ENCODE measurements at regions not wholly inside any gene's neighbourhood (a gene's known extent, or its start where the extent isn't known, plus 50 kb on each side); places are given as distances from the start of the nearest gene placed in this dataset.

DNA sequence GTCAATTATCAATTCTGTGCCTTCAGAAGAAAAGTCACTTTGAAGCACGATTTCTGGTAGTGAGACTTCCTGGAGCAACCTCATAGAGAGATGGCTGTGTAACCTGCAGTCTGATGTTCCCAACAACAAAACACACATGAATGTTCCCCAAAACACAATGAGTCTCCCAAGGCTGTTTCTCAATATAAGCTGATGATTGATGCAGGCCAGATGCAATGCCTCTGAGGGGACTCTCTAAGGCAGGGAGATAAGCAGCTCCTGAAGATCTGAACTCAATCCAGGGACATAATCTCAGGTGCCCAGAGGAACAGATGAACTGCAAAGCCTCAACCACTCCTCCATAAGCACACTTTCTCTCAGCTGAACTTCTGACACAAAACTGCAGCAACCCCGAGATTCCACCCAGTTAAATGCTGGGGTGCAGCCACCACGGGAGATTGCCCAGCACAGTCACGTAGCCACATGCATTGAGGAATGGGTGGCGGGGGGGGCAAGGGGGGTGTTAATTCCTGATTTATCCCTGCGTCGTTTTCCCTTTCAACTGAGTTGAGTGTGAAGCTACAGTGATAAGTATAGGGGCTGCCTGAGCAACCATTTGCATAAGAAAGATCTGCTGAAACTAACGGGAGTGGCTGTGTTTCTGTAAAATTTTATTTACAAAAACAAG lies 122.7 kb upstream of the RASEF start:
- Histone ChIP-seq H3K9me2 (ENCODE audit: insufficient read depth) (no peaks in the 10 kb centered on the region), H3K36me3 (ENCODE audit: control insufficient read depth in 1 of 2, insufficient read depth in 2 of 2, low read length in 2 of 2) (no peaks in the 10 kb centered on the region), H3K79me2 (ENCODE audit: insufficient read depth, low read length) (no peaks in the 10 kb centered on the region), H3K27ac (ENCODE audit: low read depth, low read length) (no peak overlapping the region), H2AFZ (ENCODE audit: low read depth, low read length, poor library complexity, severe bottlenecking) (no peak overlapping the region), H3K4me3 (replicated peaks in 1 of 2; ENCODE audit: low read depth in 1 of 2, low read length in 2 of 2) (no peak overlapping the region), H3K4me1 (ENCODE audit: control insufficient read depth in 1 of 2, insufficient read depth in 2 of 2, low read length in 2 of 2) (no peaks in the 10 kb centered on the region), H3K27me3 (ENCODE audit: insufficient read depth, low read length) (no peaks in the 10 kb centered on the region), H3K9ac (ENCODE audit: low read length) (no peak overlapping the region), H3K9me3 (ENCODE audit: control insufficient read depth in 1 of 2, insufficient read depth in 1 of 2, low read depth in 1 of 2, low read length in 2 of 2) (no peaks in the 10 kb centered on the region), H4K20me1 (ENCODE audit: insufficient read depth) (no peaks in the 10 kb centered on the region; the same call in 1 of the 2 replicates), H3K4me2 (ENCODE audit: low read length) (no peak overlapping the region)
- no TSS peak for BruUV-seq (replicated peaks)
- POLR2A ChIA-PET = no interaction called here
- no peak for TF ChIP-seq POLR2AphosphoS5 (IDR thresholded peaks at IDR 0.05; ENCODE audit: low read depth, low read length)
- TF ChIP-seq ZNF274 (IDR thresholded peaks at IDR 0.05; ENCODE audit: low read depth, low read length) = no peak
- TF ChIP-seq RAD21 (IDR thresholded peaks at IDR 0.05; ENCODE audit: low read depth) = no peak
- TF ChIP-seq SIN3A (IDR thresholded peaks at IDR 0.05; ENCODE audit: low read depth) = no peak
- no peak for TF ChIP-seq YY1 (IDR thresholded peaks at IDR 0.05; ENCODE audit: extremely low read depth, insufficient replicate concordance, low read depth, low read length)
- TF ChIP-seq POLR2A (IDR thresholded peaks at IDR 0.05; ENCODE audit: borderline replicate concordance, extremely low read depth, insufficient read depth, insufficient read length) = no peak
- TF ChIP-seq, protein P1, sequence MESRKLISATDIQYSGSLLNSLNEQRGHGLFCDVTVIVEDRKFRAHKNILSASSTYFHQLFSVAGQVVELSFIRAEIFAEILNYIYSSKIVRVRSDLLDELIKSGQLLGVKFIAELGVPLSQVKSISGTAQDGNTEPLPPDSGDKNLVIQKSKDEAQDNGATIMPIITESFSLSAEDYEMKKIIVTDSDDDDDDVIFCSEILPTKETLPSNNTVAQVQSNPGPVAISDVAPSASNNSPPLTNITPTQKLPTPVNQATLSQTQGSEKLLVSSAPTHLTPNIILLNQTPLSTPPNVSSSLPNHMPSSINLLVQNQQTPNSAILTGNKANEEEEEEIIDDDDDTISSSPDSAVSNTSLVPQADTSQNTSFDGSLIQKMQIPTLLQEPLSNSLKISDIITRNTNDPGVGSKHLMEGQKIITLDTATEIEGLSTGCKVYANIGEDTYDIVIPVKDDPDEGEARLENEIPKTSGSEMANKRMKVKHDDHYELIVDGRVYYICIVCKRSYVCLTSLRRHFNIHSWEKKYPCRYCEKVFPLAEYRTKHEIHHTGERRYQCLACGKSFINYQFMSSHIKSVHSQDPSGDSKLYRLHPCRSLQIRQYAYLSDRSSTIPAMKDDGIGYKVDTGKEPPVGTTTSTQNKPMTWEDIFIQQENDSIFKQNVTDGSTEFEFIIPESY (IDR thresholded peaks at IDR 0.05; ENCODE audit: extremely low read depth, insufficient replicate concordance, low read length) = no peak
- TF ChIP-seq ELF1 (IDR thresholded peaks at IDR 0.05; ENCODE audit: borderline replicate concordance, low read depth) = no peak
- TF ChIP-seq ZFX (IDR thresholded peaks at IDR 0.05) = no peak
- TF ChIP-seq, protein P2, sequence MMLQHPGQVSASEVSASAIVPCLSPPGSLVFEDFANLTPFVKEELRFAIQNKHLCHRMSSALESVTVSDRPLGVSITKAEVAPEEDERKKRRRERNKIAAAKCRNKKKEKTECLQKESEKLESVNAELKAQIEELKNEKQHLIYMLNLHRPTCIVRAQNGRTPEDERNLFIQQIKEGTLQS (IDR thresholded peaks at IDR 0.05) = no peak
- no peak for TF ChIP-seq FOSL1 (IDR thresholded peaks at IDR 0.05; ENCODE audit: low read depth)
- no peak for TF ChIP-seq JUND (IDR thresholded peaks at IDR 0.05)
- TF ChIP-seq, protein P3, sequence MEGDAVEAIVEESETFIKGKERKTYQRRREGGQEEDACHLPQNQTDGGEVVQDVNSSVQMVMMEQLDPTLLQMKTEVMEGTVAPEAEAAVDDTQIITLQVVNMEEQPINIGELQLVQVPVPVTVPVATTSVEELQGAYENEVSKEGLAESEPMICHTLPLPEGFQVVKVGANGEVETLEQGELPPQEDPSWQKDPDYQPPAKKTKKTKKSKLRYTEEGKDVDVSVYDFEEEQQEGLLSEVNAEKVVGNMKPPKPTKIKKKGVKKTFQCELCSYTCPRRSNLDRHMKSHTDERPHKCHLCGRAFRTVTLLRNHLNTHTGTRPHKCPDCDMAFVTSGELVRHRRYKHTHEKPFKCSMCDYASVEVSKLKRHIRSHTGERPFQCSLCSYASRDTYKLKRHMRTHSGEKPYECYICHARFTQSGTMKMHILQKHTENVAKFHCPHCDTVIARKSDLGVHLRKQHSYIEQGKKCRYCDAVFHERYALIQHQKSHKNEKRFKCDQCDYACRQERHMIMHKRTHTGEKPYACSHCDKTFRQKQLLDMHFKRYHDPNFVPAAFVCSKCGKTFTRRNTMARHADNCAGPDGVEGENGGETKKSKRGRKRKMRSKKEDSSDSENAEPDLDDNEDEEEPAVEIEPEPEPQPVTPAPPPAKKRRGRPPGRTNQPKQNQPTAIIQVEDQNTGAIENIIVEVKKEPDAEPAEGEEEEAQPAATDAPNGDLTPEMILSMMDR (IDR thresholded peaks at IDR 0.05 in 2 of 3, conservative IDR thresholded peaks at IDR 0.05 in 1 of 3; ENCODE audit: borderline replicate concordance in 1 of 3, insufficient read depth in 1 of 3, low read depth in 2 of 3, low read length in 2 of 3) = no peak
- TF ChIP-seq TCF7L2 (IDR thresholded peaks at IDR 0.05; ENCODE audit: borderline replicate concordance, extremely low read depth, insufficient read depth, insufficient read length) = no peak
- no peak for TF ChIP-seq CEBPB (IDR thresholded peaks at IDR 0.05; ENCODE audit: low read depth)
- TF ChIP-seq SP1 (IDR thresholded peaks at IDR 0.05; ENCODE audit: low read depth) = no peak
- ATAC-seq = no peak
- RAD21 ChIA-PET (ENCODE audit: low non-redundant PET in 1 of 2, low total read pairs in 2 of 2, uncharacterized antibody in 2 of 2, unreplicated experiment in 2 of 2) = no interaction called here
- CTCF ChIA-PET = no interaction called here
- intact Hi-C loops (cut with micrococcal nuclease) = no loop called here
- DNase-seq (ENCODE audit: low read depth, low spot score) = no peak

Measured in HCT116 (cell line).